SU-DHL-6 (cell line): ENCODE measurements at regions not wholly inside any gene's neighbourhood (a gene's known extent, or its start where the extent isn't known, plus 50 kb on each side); places are given as distances from the start of the nearest gene placed in this dataset.

Experiments
- H2AFZ ChIP-seq: fragments of 200-600 bp; sonication (generic); 2 replicates; pipeline ENCODE4 v1.6.1; 2014; ENCODE audit warnings: low read depth, mild to moderate bottlenecking, moderate library complexity, mixed read lengths, antibody characterized with exemption, low read length; ENCODE audit not compliant: severe bottlenecking
- H3F3A ChIP-seq: fragments of 200-600 bp; shearing (Covaris generic); 2 replicates; pipeline ENCODE4 v1.6.0; 2016; ENCODE audit warnings: antibody characterized with exemption, mild to moderate bottlenecking; ENCODE audit not compliant: insufficient read depth
- H3K27ac ChIP-seq: fragments of 200-600 bp; sonication (generic); 2 replicates; pipeline ENCODE4 v1.5.1; 2016; ENCODE audit warnings: low read depth, mild to moderate bottlenecking, low read length, moderate library complexity, mixed read lengths
- H3K27me3 ChIP-seq: fragments of 200-600 bp; sonication (generic), shearing (Covaris generic); 2 replicates; pipeline ENCODE4 v1.6.0; 2014; ENCODE audit warnings: mild to moderate bottlenecking, low read length
- H3K36me3 ChIP-seq: fragments of 200-600 bp; sonication (generic); 2 replicates; pipeline ENCODE4 v1.6.1; 2014; ENCODE audit warnings: mild to moderate bottlenecking, low read length, mixed read lengths
- H3K4me2 ChIP-seq: fragments of 300-600, 200-600 bp; shearing (Covaris generic), sonication (generic); 2 replicates; pipeline ENCODE4 v1.6.0; 2014; ENCODE audit warnings: low read length, low read depth, mild to moderate bottlenecking; ENCODE audit not compliant: poor library complexity, severe bottlenecking
- H3K4me3 ChIP-seq: fragments of 200-600 bp; sonication (generic); 2 replicates; pipeline ENCODE4 v1.5.1; 2014; ENCODE audit warnings: antibody characterized with exemption, low read length, mild to moderate bottlenecking, mixed read lengths; ENCODE audit not compliant: insufficient read depth, poor library complexity, severe bottlenecking
- H3K79me2 ChIP-seq: fragments of 200-600 bp; sonication (generic); 2 replicates; pipeline ENCODE4 v1.6.1; 2014; ENCODE audit warnings: mild to moderate bottlenecking, low read length, moderate library complexity; ENCODE audit not compliant: insufficient read depth
- H3K9ac ChIP-seq: fragments of 200-600 bp; sonication (generic); 2 replicates; pipeline ENCODE4 v1.7.0; 2014; ENCODE audit warnings: mild to moderate bottlenecking, low read length
- H3K9me2 ChIP-seq: fragments of 200-600 bp; sonication (generic); replicated peaks from 2 replicates; pipeline ENCODE4 v1.6.1; 2014; ENCODE audit warnings: low read length; ENCODE audit not compliant: insufficient read depth
- H3K9me3 ChIP-seq: fragments of 200-600 bp; sonication (generic); 2 replicates; pipeline ENCODE4 v1.6.1; 2014; ENCODE audit warnings: low read length, mixed read lengths; ENCODE audit not compliant: insufficient read depth
- H4K20me1 ChIP-seq: fragments of 200-600 bp; sonication (generic); 2 replicates; pipeline ENCODE4 v1.6.1; 2014; ENCODE audit warnings: low read depth, mild to moderate bottlenecking, antibody characterized with exemption, low read length, moderate library complexity, mixed read lengths
- CTCF ChIP-seq: fragments of 200-600 bp; sonication (generic); IDR thresholded peaks from one replicate; pipeline ENCODE4 v1.5.1; 2017; ENCODE audit warnings: antibody characterized with exemption, mild to moderate bottlenecking, low read length, moderate library complexity; ENCODE audit not compliant: insufficient read depth, poor library complexity, severe bottlenecking
- EZH2phosphoT487 ChIP-seq: fragments of 200-600 bp; sonication (generic), shearing (Covaris generic); conservative IDR thresholded peaks from 2 replicates; pipeline ENCODE4 v1.6.1; 2018; ENCODE audit warnings: mild to moderate bottlenecking, antibody characterized with exemption, low read length, moderate library complexity, mixed read lengths

DNA sequence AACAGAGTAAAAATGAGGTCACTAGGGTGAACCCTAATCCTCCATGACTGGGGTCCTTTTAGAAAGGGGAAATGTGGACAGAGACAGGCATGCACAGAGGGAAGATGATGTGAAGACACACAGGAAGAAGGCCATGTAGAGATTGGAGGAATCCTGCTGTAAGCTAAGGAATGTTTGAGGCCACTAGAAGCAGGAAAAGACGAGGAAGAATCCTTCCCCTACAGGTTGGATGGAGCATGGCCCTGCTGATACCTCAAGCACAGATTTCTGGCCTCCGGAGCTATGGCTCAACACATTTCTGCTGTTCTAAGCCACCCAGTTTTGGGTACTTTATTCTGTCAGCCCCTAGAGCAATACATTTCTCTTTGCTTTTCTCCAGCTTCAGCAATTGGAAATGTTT is 486.9 kb downstream of the MIAT start:
- no peaks in the 10 kb centered on the region for H3F3A ChIP-seq

GRCh38 chr22:27146866-27147633 is 489.7 kb downstream of the MIAT start:
- Histone ChIP-seq H3K9me2 (no peaks in the 10 kb centered on the region), H3K9ac (no peak overlapping the region), H2AFZ (no peak overlapping the region), H3K4me2 (no peak overlapping the region), H3K4me3 (no peak overlapping the region), H3K9me3 (no peaks in the 10 kb centered on the region), H3K27ac (no peak overlapping the region), H4K20me1 (no peaks in the 10 kb centered on the region), H3K27me3 (0 out of 2 replicates have a peak, but pooled peaks cover 3% of the 10 kb centered on the region), H3F3A (no peaks in the 10 kb centered on the region), H3K79me2 (no peaks in the 10 kb centered on the region), H3K36me3 (no peaks in the 10 kb centered on the region)
- no peak for TF ChIP-seq CTCF
- no peak for TF ChIP-seq EZH2phosphoT487

More for the DNA sequence above, 486.9 kb downstream of the MIAT start:
- Histone ChIP-seq H3K36me3 (no peaks in the 10 kb centered on the region), H3K27ac (no peak overlapping the region), H3K9me2 (no peaks in the 10 kb centered on the region), H3K27me3 (no peaks in the 10 kb centered on the region), H3K79me2 (no peaks in the 10 kb centered on the region), H3K4me3 (no peak overlapping the region), H4K20me1 (no peaks in the 10 kb centered on the region), H3K9me3 (no peaks in the 10 kb centered on the region), H3K9ac (no peak overlapping the region), H2AFZ (no peak overlapping the region), H3K4me2 (no peak overlapping the region)
- TF ChIP-seq CTCF (no peak), EZH2phosphoT487 (no peak)

- H3K79me2 ChIP-seq, result no peaks in the 10 kb centered on the region
- no peaks in the 10 kb centered on the region for H4K20me1 ChIP-seq
- H3K27ac ChIP-seq, result no peak overlapping the region
- H3K36me3 ChIP-seq, result no peaks in the 10 kb centered on the region
- no peaks in the 10 kb centered on the region for H3K9me3 ChIP-seq
- no peak overlapping the region for H3K9ac ChIP-seq
- no peak overlapping the region for H2AFZ ChIP-seq
- H3K4me2 ChIP-seq, result no peak overlapping the region
- H3F3A ChIP-seq, result no peaks in the 10 kb centered on the region
- H3K4me3 ChIP-seq, result no peak overlapping the region
- TF ChIP-seq EZH2phosphoT487, result no peak
- TF ChIP-seq CTCF, result no peak
- no peaks in the 10 kb centered on the region for H3K9me2 ChIP-seq
- 0 out of 2 replicates have a peak, but pooled peaks cover 3% of the 10 kb centered on the region for H3K27me3 ChIP-seq
Measured at GRCh38 chr22:27148055-27148454, 490.7 kb downstream of the MIAT start.
